HepG2 (cell line): ENCODE measurements at regions not wholly inside any gene's neighbourhood (a gene's known extent, or its start where the extent isn't known, plus 50 kb on each side); places are given as distances from the start of the nearest gene placed in this dataset.

Experiments used
- ATAC-seq: fragments of 200-7000 bp; cut with Tn5 transposase; 3 replicates; pipeline ENCODE4 v1.9.1; 2020; ENCODE audit warnings: mild to moderate bottlenecking, moderate library complexity
- BruUV-seq: library from RNA; stranded (reverse); fragments of 400-500 nt; replicated peaks from 2 replicates; lab custom pipeline; 2021; lab: Mats Ljungman, UMichigan
- CTCF ChIA-PET: fragments of 300-600 bp; formaldehyde crosslinking; extraction: SDS; loops from one replicate; lab custom pipeline; 2021; ENCODE audit warnings: low total read pairs, inconsistent platforms, low intra/inter-chr PET ratio; lab: Yijun Ruan, JAX
- POLR2A ChIA-PET: fragments of 350-600 bp; sonication (Branson Sonifier 250); formaldehyde crosslinking; loops from one replicate; lab custom pipeline; 2020; ENCODE audit warnings: antibody characterized with exemption, inconsistent platforms; lab: Yijun Ruan, JAX
- DNase-seq: peaks from one replicate; pipeline ENCODE4 v3.0.0-alpha.2; 2015; ENCODE audit warnings: low spot score
- FAIRE-seq: peaks from 3 replicates; lab custom pipeline; 2011; peaks lifted over from hg19 to GRCh38; lab: Jason Lieb, UNC
- H2AFZ ChIP-seq: one replicate; pipeline ENCODE4 v1.6.1; 2011; ENCODE audit warnings: low read length, inconsistent platforms
- H3K27ac ChIP-seq: fragments of 300-600 bp; 3 replicates; pipeline ENCODE4 v1.8.0; 2011; ENCODE audit warnings: mixed run types, mild to moderate bottlenecking, mixed read lengths, low read length, inconsistent platforms; ENCODE audit not compliant: insufficient read depth; ENCODE audit errors: extremely low read length
- H3K27me3 ChIP-seq, 2 experiments: fragments of 200-600 bp in 1 of 2; 2 replicates in 1 of 2; 3 replicates in 1 of 2; pipeline versions ENCODE4 v1.6.0 to v1.8.0; 2011; ENCODE audit warnings: low read length in 2 of 2, mild to moderate bottlenecking in 2 of 2, moderate library complexity in 2 of 2, inconsistent platforms in 1 of 2; ENCODE audit not compliant: insufficient read depth in 2 of 2, control insufficient read depth in 1 of 2
- H3K36me3 ChIP-seq, 2 experiments: fragments of 200-600 bp in 1 of 2; replicated peaks in 1 of 2; 2 replicates in 1 of 2; 3 replicates in 1 of 2; pipeline versions ENCODE4 v1.5.1 to v1.8.0; 2011; ENCODE audit warnings: low read length in 2 of 2, inconsistent platforms in 1 of 2; ENCODE audit not compliant: insufficient read depth in 2 of 2, control insufficient read depth in 1 of 2
- H3K4me1 ChIP-seq: 2 replicates; pipeline ENCODE4 v1.5.1; 2012; ENCODE audit warnings: low read length, inconsistent platforms; ENCODE audit not compliant: insufficient read depth
- H3K4me2 ChIP-seq: 2 replicates; pipeline ENCODE4 v1.6.0; 2011; ENCODE audit warnings: low read depth, low read length, inconsistent platforms
- H3K4me3 ChIP-seq, 3 experiments: fragments of 200-600 bp in 1 of 3; sonication (generic), shearing (Covaris generic) in 1 of 3; replicated peaks in 1 of 3; 2 replicates each; pipeline ENCODE4 v1.5.1; 2011 to 2016; ENCODE audit warnings: low read length in 3 of 3, inconsistent platforms in 2 of 3, low read depth in 2 of 3, mild to moderate bottlenecking in 2 of 3, control low read depth in 1 of 3, mixed read lengths in 1 of 3; ENCODE audit not compliant: insufficient read depth in 1 of 3
- H3K79me2 ChIP-seq: one replicate; pipeline ENCODE4 v1.6.1; 2011; ENCODE audit warnings: low read length, inconsistent platforms; ENCODE audit not compliant: insufficient read depth
- H3K9ac ChIP-seq: 2 replicates; pipeline ENCODE4 v1.6.0; 2011; ENCODE audit warnings: mild to moderate bottlenecking, low read depth, low read length, inconsistent platforms; ENCODE audit not compliant: insufficient read depth
- H3K9me3 ChIP-seq: 2 replicates; pipeline ENCODE4 v1.5.1; 2012; ENCODE audit warnings: mild to moderate bottlenecking, low read length
- H4K20me1 ChIP-seq: 2 replicates; pipeline ENCODE4 v1.6.0; 2011; ENCODE audit warnings: inconsistent platforms, mild to moderate bottlenecking, low read length, moderate library complexity; ENCODE audit not compliant: insufficient read depth
- ATAD3A ChIP-seq: sonication (generic); formaldehyde crosslinking; IDR thresholded peaks from 2 replicates; pipeline ENCODE4 v1.4.0; 2020; ENCODE audit warnings: missing genetic modification reagents
- CEBPB ChIP-seq: IDR thresholded peaks from 2 replicates; pipeline ENCODE4 v1.6.1; 2011; ENCODE audit warnings: low read depth, low read length, improper control_type of control experiment, borderline replicate concordance
- NBN ChIP-seq: fragments of 450-650 bp; conservative IDR thresholded peaks from 2 replicates; pipeline ENCODE4 v1.6.1; 2017
- PHF8 ChIP-seq: sonication (generic); formaldehyde crosslinking; IDR thresholded peaks from 2 replicates; pipeline ENCODE4 v1.5.0; 2020; ENCODE audit warnings: missing genetic modification reagents
- TP53 ChIP-seq: sonication (generic); formaldehyde crosslinking; conservative IDR thresholded peaks from 2 replicates; pipeline ENCODE4 v1.4.0; 2020; ENCODE audit warnings: missing genetic modification reagents
- ZNF10 ChIP-seq: sonication (generic); formaldehyde crosslinking; IDR thresholded peaks from 2 replicates; pipeline ENCODE4 v1.4.0; 2020; ENCODE audit warnings: mild to moderate bottlenecking, low read depth, missing genetic modification reagents, borderline replicate concordance
- ZNF354B ChIP-seq: sonication (generic); formaldehyde crosslinking; IDR thresholded peaks from 2 replicates; pipeline ENCODE4 v1.8.0; 2022; ENCODE audit warnings: mild to moderate bottlenecking, missing genetic modification reagents
- ZNF564 ChIP-seq: sonication (generic); formaldehyde crosslinking; IDR thresholded peaks from 2 replicates; pipeline ENCODE4 v1.8.1; 2023; ENCODE audit warnings: mild to moderate bottlenecking, missing genetic modification reagents
- WGBS: methylation state at CpG from one replicate; pipeline ENCODE4 v1.1.6; 2017; ENCODE audit warnings: low lambda C conversion rate; 5-methylcytosine and 5-hydroxymethylcytosine counted together
- in situ Hi-C: cut with HindIII; loops from 2 replicates; pipeline ENCODE4 v1.10.0; 2017; ENCODE audit warnings: low pct_unique_long_range_greater_than_20kb; ENCODE audit not compliant: extremely low pct_ligation_motif_present
- intact Hi-C: fragments of 100-400 bp; cut with micrococcal nuclease; formaldehyde crosslinking; loops from one replicate; pipeline ENCODE4 v1.10.0; 2022; ENCODE audit not compliant: unreplicated experiment
- TF ChIP-seq, protein P1 (sequence below): sonication (generic); formaldehyde crosslinking; IDR thresholded peaks from 2 replicates; pipeline ENCODE4 v1.4.0; 2020; ENCODE audit warnings: mild to moderate bottlenecking, missing genetic modification reagents
- TF ChIP-seq, protein P2 (sequence below): sonication (generic); formaldehyde crosslinking; IDR thresholded peaks from 2 replicates; pipeline ENCODE4 v1.4.0; 2020; ENCODE audit warnings: mild to moderate bottlenecking, missing genetic modification reagents
- TF ChIP-seq, protein P3 (sequence below): sonication (generic); formaldehyde crosslinking; conservative IDR thresholded peaks from 2 replicates; pipeline ENCODE4 v1.4.0; 2020; ENCODE audit warnings: missing genetic modification reagents

DNA sequence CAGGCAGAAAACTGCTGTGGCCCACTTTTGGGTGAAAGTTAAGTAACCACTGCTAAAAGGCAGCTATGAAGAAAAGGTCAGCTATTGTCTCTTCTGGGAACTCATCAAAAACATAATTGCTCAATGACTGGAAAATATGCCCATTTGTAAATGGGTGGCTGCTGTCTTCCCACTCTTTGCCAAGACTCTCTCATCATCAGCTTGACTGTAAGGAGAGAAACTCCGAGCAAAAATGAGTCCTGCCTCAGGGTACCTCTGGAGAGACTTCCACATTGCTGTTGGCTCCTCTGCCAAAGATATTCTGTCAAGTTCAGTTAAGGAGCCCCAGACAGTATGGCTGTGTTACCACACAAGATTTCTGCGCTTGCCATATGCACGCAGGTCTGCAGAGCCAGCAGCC, 138.7 kb downstream of the BBOX1 start:
- H3K4me2 ChIP-seq, result no peak overlapping the region
- H3K4me1 ChIP-seq, result peaks cover 12% of the 10 kb centered on the region
- H3K4me3 ChIP-seq, result no peak overlapping the region
- CTCF ChIA-PET, result no interaction called here
- no peaks in the 10 kb centered on the region for H3K36me3 ChIP-seq
- H3K79me2 ChIP-seq, result no peaks in the 10 kb centered on the region
- no peak overlapping the region for H2AFZ ChIP-seq
- intact Hi-C loops, result no loop called here
- DNase-seq (no peak), FAIRE-seq (no peak), ATAC-seq (no peak)
- no peak overlapping the region for H3K27ac ChIP-seq
- POLR2A ChIA-PET, result no interaction called here
- no peaks in the 10 kb centered on the region for H4K20me1 ChIP-seq
- H3K9me3 ChIP-seq, result no peaks in the 10 kb centered on the region
- H3K27me3 ChIP-seq, result no peaks in the 10 kb centered on the region
- BruUV-seq, result no TSS peak
- in situ Hi-C loops, result no loop called here
- WGBS, result 47% methylated on average over 3 of the region's 3 CpGs
- TF ChIP-seq, protein P1, sequence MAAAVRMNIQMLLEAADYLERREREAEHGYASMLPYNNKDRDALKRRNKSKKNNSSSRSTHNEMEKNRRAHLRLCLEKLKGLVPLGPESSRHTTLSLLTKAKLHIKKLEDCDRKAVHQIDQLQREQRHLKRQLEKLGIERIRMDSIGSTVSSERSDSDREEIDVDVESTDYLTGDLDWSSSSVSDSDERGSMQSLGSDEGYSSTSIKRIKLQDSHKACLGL (CRISPR knock-in tag), result no peak
- TF ChIP-seq NBN, result no peak
- TF ChIP-seq ZNF10 (CRISPR knock-in tag), result no peak
- TF ChIP-seq, protein P2, sequence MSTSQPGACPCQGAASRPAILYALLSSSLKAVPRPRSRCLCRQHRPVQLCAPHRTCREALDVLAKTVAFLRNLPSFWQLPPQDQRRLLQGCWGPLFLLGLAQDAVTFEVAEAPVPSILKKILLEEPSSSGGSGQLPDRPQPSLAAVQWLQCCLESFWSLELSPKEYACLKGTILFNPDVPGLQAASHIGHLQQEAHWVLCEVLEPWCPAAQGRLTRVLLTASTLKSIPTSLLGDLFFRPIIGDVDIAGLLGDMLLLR, result no peak
- no peak for TF ChIP-seq TP53 (CRISPR knock-in tag)
- no peak for TF ChIP-seq ATAD3A
- TF ChIP-seq CEBPB, result no peak
- TF ChIP-seq, protein P3, sequence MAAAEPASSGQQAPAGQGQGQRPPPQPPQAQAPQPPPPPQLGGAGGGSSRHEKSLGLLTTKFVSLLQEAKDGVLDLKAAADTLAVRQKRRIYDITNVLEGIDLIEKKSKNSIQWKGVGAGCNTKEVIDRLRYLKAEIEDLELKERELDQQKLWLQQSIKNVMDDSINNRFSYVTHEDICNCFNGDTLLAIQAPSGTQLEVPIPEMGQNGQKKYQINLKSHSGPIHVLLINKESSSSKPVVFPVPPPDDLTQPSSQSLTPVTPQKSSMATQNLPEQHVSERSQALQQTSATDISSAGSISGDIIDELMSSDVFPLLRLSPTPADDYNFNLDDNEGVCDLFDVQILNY (CRISPR knock-in tag), result no peak
- no peak for TF ChIP-seq PHF8
- TF ChIP-seq ZNF354B (CRISPR knock-in tag), result no peak
- TF ChIP-seq ZNF564, result no peak
- H3K9ac ChIP-seq, result no peak overlapping the region
